ENCODE measurements at regions not wholly inside any gene's neighbourhood (a gene's known extent, or its start where the extent isn't known, plus 50 kb on each side); places are given as distances from the start of the nearest gene placed in this dataset.

GRCh38 chr5:2658881-2659470, 92.5 kb downstream of the IRX2 start:
- Histone ChIP-seq H3K9me3 (ENCODE audit: control insufficient read depth, low read length) (no peaks in the 10 kb centered on the region), H3K4me1 (ENCODE audit: control insufficient read depth, insufficient read depth, low read length, poor library complexity, severe bottlenecking) (no peaks in the 10 kb centered on the region), H3K4me3 (ENCODE audit: insufficient read depth, low read depth, low read length, poor library complexity, severe bottlenecking) (no peak overlapping the region), H3K27me3 (replicated peaks; ENCODE audit: control insufficient read depth, insufficient read depth, low read length, poor library complexity, severe bottlenecking) (no peaks in the 10 kb centered on the region), H3K36me3 (ENCODE audit: control insufficient read depth, insufficient read depth, low read length) (no peaks in the 10 kb centered on the region), H3K27ac (ENCODE audit: insufficient read depth, low read length, poor library complexity, severe bottlenecking) (no peak overlapping the region)
- no peak for DNase-seq

- Histone ChIP-seq H3K4me3 (ENCODE audit: insufficient read depth, low read depth, low read length, poor library complexity, severe bottlenecking) (no peak overlapping the region), H3K4me1 (ENCODE audit: control insufficient read depth, insufficient read depth, low read length, poor library complexity, severe bottlenecking) (no peaks in the 10 kb centered on the region), H3K27ac (ENCODE audit: insufficient read depth, low read length, poor library complexity, severe bottlenecking) (no peak overlapping the region), H3K36me3 (ENCODE audit: control insufficient read depth, insufficient read depth, low read length) (no peaks in the 10 kb centered on the region), H3K9me3 (ENCODE audit: control insufficient read depth, low read length) (no peaks in the 10 kb centered on the region), H3K27me3 (replicated peaks; ENCODE audit: control insufficient read depth, insufficient read depth, low read length, poor library complexity, severe bottlenecking) (no peaks in the 10 kb centered on the region)
- no peak for DNase-seq
Measured at GRCh38 chr5:2658447-2658846, 93.0 kb downstream of the IRX2 start.

- DNase-seq: no peak
- H3K9me3 ChIP-seq (ENCODE audit: control insufficient read depth, low read length): no peaks in the 10 kb centered on the region
- H3K4me3 ChIP-seq (ENCODE audit: insufficient read depth, low read depth, low read length, poor library complexity, severe bottlenecking): no peak overlapping the region
- no peak overlapping the region for H3K27ac ChIP-seq (ENCODE audit: insufficient read depth, low read length, poor library complexity, severe bottlenecking)
- no peaks in the 10 kb centered on the region for H3K4me1 ChIP-seq (ENCODE audit: control insufficient read depth, insufficient read depth, low read length, poor library complexity, severe bottlenecking)
- H3K27me3 ChIP-seq (replicated peaks; ENCODE audit: control insufficient read depth, insufficient read depth, low read length, poor library complexity, severe bottlenecking): no peaks in the 10 kb centered on the region
- H3K36me3 ChIP-seq (ENCODE audit: control insufficient read depth, insufficient read depth, low read length): no peaks in the 10 kb centered on the region
Measured at GRCh38 chr5:2657151-2657550, 94.3 kb downstream of the IRX2 start.

- no peaks in the 10 kb centered on the region for H3K9me3 ChIP-seq (ENCODE audit: control insufficient read depth, low read length)
- H3K27ac ChIP-seq (ENCODE audit: insufficient read depth, low read length, poor library complexity, severe bottlenecking): no peak overlapping the region
- no peaks in the 10 kb centered on the region for H3K36me3 ChIP-seq (ENCODE audit: control insufficient read depth, insufficient read depth, low read length)
- H3K4me1 ChIP-seq (ENCODE audit: control insufficient read depth, insufficient read depth, low read length, poor library complexity, severe bottlenecking): no peaks in the 10 kb centered on the region
- H3K4me3 ChIP-seq (ENCODE audit: insufficient read depth, low read depth, low read length, poor library complexity, severe bottlenecking): no peak overlapping the region
- no peak for DNase-seq
- H3K27me3 ChIP-seq (replicated peaks; ENCODE audit: control insufficient read depth, insufficient read depth, low read length, poor library complexity, severe bottlenecking): no peaks in the 10 kb centered on the region
Measured at GRCh38 chr5:2656206-2656605, 95.3 kb downstream of the IRX2 start.

- no peaks in the 10 kb centered on the region for H3K27me3 ChIP-seq (replicated peaks; ENCODE audit: control insufficient read depth, insufficient read depth, low read length, poor library complexity, severe bottlenecking)
- no peak overlapping the region for H3K27ac ChIP-seq (ENCODE audit: insufficient read depth, low read length, poor library complexity, severe bottlenecking)
- no peaks in the 10 kb centered on the region for H3K36me3 ChIP-seq (ENCODE audit: control insufficient read depth, insufficient read depth, low read length)
Measured at GRCh38 chr5:2653991-2654390, 97.5 kb downstream of the IRX2 start.

GRCh38 chr5:2651116-2651515, 100.4 kb downstream of the IRX2 start:
- Histone ChIP-seq H3K4me3 (ENCODE audit: insufficient read depth, low read depth, low read length, poor library complexity, severe bottlenecking) (no peak overlapping the region), H3K9me3 (ENCODE audit: control insufficient read depth, low read length) (no peaks in the 10 kb centered on the region), H3K36me3 (ENCODE audit: control insufficient read depth, insufficient read depth, low read length) (no peaks in the 10 kb centered on the region), H3K27ac (ENCODE audit: insufficient read depth, low read length, poor library complexity, severe bottlenecking) (no peak overlapping the region), H3K4me1 (ENCODE audit: control insufficient read depth, insufficient read depth, low read length, poor library complexity, severe bottlenecking) (no peaks in the 10 kb centered on the region), H3K27me3 (replicated peaks; ENCODE audit: control insufficient read depth, insufficient read depth, low read length, poor library complexity, severe bottlenecking) (no peaks in the 10 kb centered on the region)
- DNase-seq: no peak

More at GRCh38 chr5:2653991-2654390, 97.5 kb downstream of the IRX2 start:
- no peak for DNase-seq
- Histone ChIP-seq H3K4me3 (ENCODE audit: insufficient read depth, low read depth, low read length, poor library complexity, severe bottlenecking) (no peak overlapping the region), H3K9me3 (ENCODE audit: control insufficient read depth, low read length) (no peaks in the 10 kb centered on the region), H3K4me1 (ENCODE audit: control insufficient read depth, insufficient read depth, low read length, poor library complexity, severe bottlenecking) (no peaks in the 10 kb centered on the region)

GRCh38 chr5:2642684-2643345, 108.7 kb downstream of the IRX2 start:
- Histone ChIP-seq H3K36me3 (ENCODE audit: control insufficient read depth, insufficient read depth, low read length) (no peaks in the 10 kb centered on the region), H3K4me1 (ENCODE audit: control insufficient read depth, insufficient read depth, low read length, poor library complexity, severe bottlenecking) (no peaks in the 10 kb centered on the region), H3K9me3 (ENCODE audit: control insufficient read depth, low read length) (no peaks in the 10 kb centered on the region), H3K4me3 (ENCODE audit: insufficient read depth, low read depth, low read length, poor library complexity, severe bottlenecking) (no peak overlapping the region), H3K27me3 (replicated peaks; ENCODE audit: control insufficient read depth, insufficient read depth, low read length, poor library complexity, severe bottlenecking) (no peaks in the 10 kb centered on the region), H3K27ac (ENCODE audit: insufficient read depth, low read length, poor library complexity, severe bottlenecking) (no peak overlapping the region)
- DNase-seq: no peak

- Histone ChIP-seq H3K27ac (ENCODE audit: insufficient read depth, low read length, poor library complexity, severe bottlenecking) (no peak overlapping the region), H3K27me3 (replicated peaks; ENCODE audit: control insufficient read depth, insufficient read depth, low read length, poor library complexity, severe bottlenecking) (no peaks in the 10 kb centered on the region), H3K4me1 (ENCODE audit: control insufficient read depth, insufficient read depth, low read length, poor library complexity, severe bottlenecking) (no peaks in the 10 kb centered on the region), H3K9me3 (ENCODE audit: control insufficient read depth, low read length) (no peaks in the 10 kb centered on the region), H3K4me3 (ENCODE audit: insufficient read depth, low read depth, low read length, poor library complexity, severe bottlenecking) (no peak overlapping the region), H3K36me3 (ENCODE audit: control insufficient read depth, insufficient read depth, low read length) (no peaks in the 10 kb centered on the region)
- no peak for DNase-seq
Measured at GRCh38 chr5:2640717-2641116, 110.8 kb downstream of the IRX2 start.

- no peak for DNase-seq
- Histone ChIP-seq H3K36me3 (ENCODE audit: control insufficient read depth, insufficient read depth, low read length) (no peaks in the 10 kb centered on the region), H3K27me3 (replicated peaks; ENCODE audit: control insufficient read depth, insufficient read depth, low read length, poor library complexity, severe bottlenecking) (no peaks in the 10 kb centered on the region), H3K4me3 (ENCODE audit: insufficient read depth, low read depth, low read length, poor library complexity, severe bottlenecking) (no peak overlapping the region), H3K4me1 (ENCODE audit: control insufficient read depth, insufficient read depth, low read length, poor library complexity, severe bottlenecking) (no peaks in the 10 kb centered on the region), H3K9me3 (ENCODE audit: control insufficient read depth, low read length) (no peaks in the 10 kb centered on the region), H3K27ac (ENCODE audit: insufficient read depth, low read length, poor library complexity, severe bottlenecking) (no peak overlapping the region)
Measured at GRCh38 chr5:2639425-2639824, 112.1 kb downstream of the IRX2 start.

- H3K36me3 ChIP-seq (ENCODE audit: control insufficient read depth, insufficient read depth, low read length): no peaks in the 10 kb centered on the region
- no peak overlapping the region for H3K4me3 ChIP-seq (ENCODE audit: insufficient read depth, low read depth, low read length, poor library complexity, severe bottlenecking)
- H3K27ac ChIP-seq (ENCODE audit: insufficient read depth, low read length, poor library complexity, severe bottlenecking): no peak overlapping the region
- no peak for DNase-seq
- no peaks in the 10 kb centered on the region for H3K27me3 ChIP-seq (replicated peaks; ENCODE audit: control insufficient read depth, insufficient read depth, low read length, poor library complexity, severe bottlenecking)
- H3K4me1 ChIP-seq (ENCODE audit: control insufficient read depth, insufficient read depth, low read length, poor library complexity, severe bottlenecking): no peaks in the 10 kb centered on the region
- H3K9me3 ChIP-seq (ENCODE audit: control insufficient read depth, low read length): no peaks in the 10 kb centered on the region
Measured at GRCh38 chr5:2634399-2635176, 116.9 kb downstream of the IRX2 start.
